ENCODE measurements at regions not wholly inside any gene's neighbourhood (a gene's known extent, or its start where the extent isn't known, plus 50 kb on each side); places are given as distances from the start of the nearest gene placed in this dataset.
A peak's percentile ranks its signal among the peaks of the same experiment; 100 is the strongest.

- H3K4me3 ChIP-seq (ENCODE audit: low read depth, low read length) = no peak overlapping the region
- no peaks in the 10 kb centered on the region for H3K36me3 ChIP-seq (ENCODE audit: control insufficient read depth, insufficient read depth, low read length)
- DNase-seq (ENCODE audit: low read depth) = no peak
- no peak for TF ChIP-seq CTCF (IDR thresholded peaks at IDR 0.05; ENCODE audit: insufficient read depth, low read length, severe bottlenecking)
- H3K27me3 ChIP-seq (ENCODE audit: control insufficient read depth, insufficient read depth, low read length) = peaks cover 2% of the 10 kb centered on the region
- FAIRE-seq = peak; percentile 23
Measured at GRCh38 chr10:123559823-123560092, 106.4 kb upstream of the GPR26 start.

GRCh38 chr10:123560301-123561140 is 105.6 kb upstream of the GPR26 start:
- H3K4me3 ChIP-seq (ENCODE audit: low read depth, low read length) = no peak overlapping the region
- no peak for FAIRE-seq
- no peaks in the 10 kb centered on the region for H3K36me3 ChIP-seq (ENCODE audit: control insufficient read depth, insufficient read depth, low read length)
- H3K27me3 ChIP-seq (ENCODE audit: control insufficient read depth, insufficient read depth, low read length) = peaks cover 2% of the 10 kb centered on the region
- TF ChIP-seq CTCF (IDR thresholded peaks at IDR 0.05; ENCODE audit: insufficient read depth, low read length, severe bottlenecking) = no peak
- no peak for DNase-seq (ENCODE audit: low read depth)

- Histone ChIP-seq H3K27me3 (ENCODE audit: control insufficient read depth, insufficient read depth, low read length) (peaks cover 2% of the 10 kb centered on the region), H3K4me3 (ENCODE audit: low read depth, low read length) (no peak overlapping the region), H3K36me3 (ENCODE audit: control insufficient read depth, insufficient read depth, low read length) (no peaks in the 10 kb centered on the region)
- FAIRE-seq (no peak), DNase-seq (ENCODE audit: low read depth) (no peak)
- TF ChIP-seq CTCF (IDR thresholded peaks at IDR 0.05; ENCODE audit: insufficient read depth, low read length, severe bottlenecking) = no peak
Measured at GRCh38 chr10:123561141-123561440, 105.1 kb upstream of the GPR26 start.

GRCh38 chr10:123562387-123562786 is 103.8 kb upstream of the GPR26 start:
- Histone ChIP-seq H3K27me3 (ENCODE audit: control insufficient read depth, insufficient read depth, low read length) (no peaks in the 10 kb centered on the region), H3K4me3 (ENCODE audit: low read depth, low read length) (no peak overlapping the region), H3K36me3 (ENCODE audit: control insufficient read depth, insufficient read depth, low read length) (no peaks in the 10 kb centered on the region)
- no peak for TF ChIP-seq CTCF (IDR thresholded peaks at IDR 0.05; ENCODE audit: insufficient read depth, low read length, severe bottlenecking)
- FAIRE-seq (no peak), DNase-seq (ENCODE audit: low read depth) (no peak)

GRCh38 chr10:123562811-123563580 is 103.2 kb upstream of the GPR26 start:
- DNase-seq (ENCODE audit: low read depth) (no peak), FAIRE-seq (no peak)
- TF ChIP-seq CTCF (IDR thresholded peaks at IDR 0.05; ENCODE audit: insufficient read depth, low read length, severe bottlenecking) = no peak
- Histone ChIP-seq H3K36me3 (ENCODE audit: control insufficient read depth, insufficient read depth, low read length) (no peaks in the 10 kb centered on the region), H3K4me3 (ENCODE audit: low read depth, low read length) (no peak overlapping the region), H3K27me3 (ENCODE audit: control insufficient read depth, insufficient read depth, low read length) (no peaks in the 10 kb centered on the region)

GRCh38 chr10:123563581-123563855 is 102.6 kb upstream of the GPR26 start:
- FAIRE-seq (no peak), DNase-seq (ENCODE audit: low read depth) (no peak)
- Histone ChIP-seq H3K36me3 (ENCODE audit: control insufficient read depth, insufficient read depth, low read length) (no peaks in the 10 kb centered on the region), H3K4me3 (ENCODE audit: low read depth, low read length) (no peak overlapping the region), H3K27me3 (ENCODE audit: control insufficient read depth, insufficient read depth, low read length) (no peaks in the 10 kb centered on the region)
- no peak for TF ChIP-seq CTCF (IDR thresholded peaks at IDR 0.05; ENCODE audit: insufficient read depth, low read length, severe bottlenecking)
